K562 (cell line): ENCODE measurements at regions not wholly inside any gene's neighbourhood (a gene's known extent, or its start where the extent isn't known, plus 50 kb on each side); places are given as distances from the start of the nearest gene placed in this dataset.

Source experiments
- ATAC-seq: fragments of 200-7000 bp; cut with Tn5 transposase; 3 replicates; pipeline ENCODE4 v1.9.1; 2020; ENCODE audit warnings: moderate library complexity
- BruUV-seq: library from RNA; stranded (reverse); fragments of 400-500 nt; replicated peaks from 2 replicates; lab custom pipeline; 2021; lab: Mats Ljungman, UMichigan
- CTCF ChIA-PET: fragments of 300-600 bp; formaldehyde crosslinking; extraction: SDS; loops from one replicate; lab custom pipeline; 2021; ENCODE audit warnings: low intra/inter-chr PET ratio; lab: Yijun Ruan, JAX
- POLR2A ChIA-PET: fragments of 300-600, 350-650 bp; sonication (Branson Sonifier 250); formaldehyde crosslinking; extraction: SDS; loops from one replicate; lab custom pipeline; 2021; ENCODE audit warnings: antibody characterized with exemption, inconsistent platforms; lab: Yijun Ruan, JAX
- DNase-seq, 4 experiments: peaks; one replicate each; pipeline versions ENCODE4 v3.0.0 to v3.0.0-alpha.2; 2011 to 2018; ENCODE audit warnings: low spot score in 3 of 4, mixed read lengths in 3 of 4; ENCODE audit errors: extremely low read depth in 1 of 4
- FAIRE-seq: peaks from 2 replicates; lab custom pipeline; 2011; peaks lifted over from hg19 to GRCh38; lab: Jason Lieb, UNC
- H2AFZ ChIP-seq: 2 replicates; pipeline ENCODE4 v1.6.0; 2011; ENCODE audit warnings: low read depth, low read length, control low read depth, inconsistent platforms
- H3K27ac ChIP-seq: fragments of 200-600 bp; 3 replicates; pipeline ENCODE4 v1.8.0; 2011; ENCODE audit warnings: low read depth, mild to moderate bottlenecking, control low read depth, inconsistent platforms, low read length, moderate library complexity, mixed read lengths; ENCODE audit errors: extremely low read depth
- H3K27me3 ChIP-seq, 2 experiments: fragments of 300-600 bp in 1 of 2; 2 replicates in 1 of 2; 3 replicates in 1 of 2; pipeline versions ENCODE4 v1.6.0 to v1.8.0; 2011; ENCODE audit warnings: inconsistent platforms in 2 of 2, low read length in 2 of 2, mild to moderate bottlenecking in 1 of 2, mixed read lengths in 1 of 2, moderate library complexity in 1 of 2; ENCODE audit not compliant: control insufficient read depth in 2 of 2, insufficient read depth in 2 of 2
- H3K36me3 ChIP-seq: fragments of 300-600 bp; 3 replicates; pipeline ENCODE4 v1.8.0; 2011; ENCODE audit warnings: mild to moderate bottlenecking, low read length, inconsistent platforms; ENCODE audit not compliant: control insufficient read depth, insufficient read depth
- H3K4me1 ChIP-seq, 2 experiments: fragments of 200-600 bp in 1 of 2; replicated peaks in 1 of 2; 2 replicates in 1 of 2; 3 replicates in 1 of 2; pipeline versions ENCODE4 v1.5.1 to v1.8.0; 2011; ENCODE audit warnings: inconsistent platforms in 2 of 2, low read length in 2 of 2, mild to moderate bottlenecking in 1 of 2, mixed read lengths in 1 of 2, moderate library complexity in 1 of 2; ENCODE audit not compliant: control insufficient read depth in 2 of 2, insufficient read depth in 2 of 2
- H3K4me2 ChIP-seq: 2 replicates; pipeline ENCODE4 v1.6.1; 2011; ENCODE audit warnings: low read length, control low read depth, inconsistent platforms, mixed read lengths; ENCODE audit not compliant: insufficient read depth
- H3K4me3 ChIP-seq: fragments of 200-600 bp; sonication (generic), shearing (Covaris generic); 2 replicates; pipeline ENCODE4 v1.5.1; 2016; ENCODE audit warnings: control low read depth, inconsistent platforms
- H3K79me2 ChIP-seq: fragments of 200-600 bp; 3 replicates; pipeline ENCODE4 v1.8.0; 2011; ENCODE audit warnings: low read length, inconsistent platforms; ENCODE audit not compliant: control insufficient read depth, insufficient read depth
- H3K9ac ChIP-seq, 2 experiments: 2 replicates each; pipeline versions ENCODE4 v1.6.0 to v1.6.1; 2011; ENCODE audit warnings: low read depth in 2 of 2, low read length in 2 of 2, control low read depth in 1 of 2, inconsistent platforms in 1 of 2, mild to moderate bottlenecking in 1 of 2, mixed read lengths in 1 of 2; ENCODE audit not compliant: insufficient read depth in 1 of 2
- H3K9me1 ChIP-seq: one replicate; pipeline ENCODE4 v1.6.0; 2011; ENCODE audit warnings: inconsistent platforms, mild to moderate bottlenecking, low read length, moderate library complexity; ENCODE audit not compliant: control insufficient read depth, insufficient read depth
- H3K9me3 ChIP-seq: replicated peaks from 2 replicates; pipeline ENCODE4 v1.5.1; 2011; ENCODE audit warnings: low read depth, low read length, inconsistent platforms; ENCODE audit not compliant: control insufficient read depth, insufficient read depth
- H4K20me1 ChIP-seq: replicated peaks from 2 replicates; pipeline ENCODE4 v1.6.1; 2011; ENCODE audit warnings: low read length, inconsistent platforms, mixed read lengths; ENCODE audit not compliant: control insufficient read depth, insufficient read depth
- CREB1 ChIP-seq, 2 experiments: sonication (generic) in 1 of 2; formaldehyde crosslinking in 1 of 2; IDR thresholded peaks; 2 replicates each; pipeline versions ENCODE4 v1.6.1 to v1.8.0; 2012 to 2022; ENCODE audit warnings: inconsistent platforms in 1 of 2, mild to moderate bottlenecking in 1 of 2, missing genetic modification reagents in 1 of 2, moderate library complexity in 1 of 2
- KAT2B ChIP-seq: IDR thresholded peaks from one replicate; pipeline ENCODE4 v1.6.1; 2012; ENCODE audit warnings: low read depth, mild to moderate bottlenecking, control low read depth, inconsistent platforms, low read length, moderate library complexity
- SETDB1 ChIP-seq: IDR thresholded peaks from one replicate; pipeline ENCODE4 v1.6.1; 2012; ENCODE audit warnings: low read length, control low read depth, inconsistent platforms
- SMARCE1 ChIP-seq: fragments of 450-650 bp; IDR thresholded peaks from 2 replicates; pipeline ENCODE4 v1.7.1; 2016; ENCODE audit warnings: mild to moderate bottlenecking
- TAF15 ChIP-seq: fragments of 200-400 bp; formaldehyde crosslinking; IDR thresholded peaks from 2 replicates; pipeline ENCODE4 v1.6.1; 2017; ENCODE audit warnings: mild to moderate bottlenecking, low read depth, low read length, moderate library complexity
- WHSC1 ChIP-seq: IDR thresholded peaks from one replicate; pipeline ENCODE4 v1.6.1; 2012; ENCODE audit warnings: low read length, control low read depth, inconsistent platforms
- ZNF407 ChIP-seq: fragments of 450-650 bp; IDR thresholded peaks from 2 replicates; pipeline ENCODE4 v1.6.1; 2016; ENCODE audit warnings: low read depth
- ZNF449 ChIP-seq: fragments of 250-450 bp; sonication (Bioruptor Pico); IDR thresholded peaks from 2 replicates; pipeline ENCODE4 v1.8.0; 2022; ENCODE audit warnings: moderate library complexity, mild to moderate bottlenecking, inconsistent platforms
- WGBS: fragments of 100-300 bp; shearing (Covaris generic); methylation state at CpG from one replicate; pipeline ENCODE4 v1.1.6; 2016; ENCODE audit warnings: low coverage, mixed read lengths; ENCODE audit not compliant: insufficient coverage; ENCODE audit errors: missing lambda C conversion rate; 5-methylcytosine and 5-hydroxymethylcytosine counted together
- in situ Hi-C: fragments of 300-500 bp; cut with MboI; formaldehyde crosslinking; loops from 4 replicates; pipeline ENCODE4 v1.15.0; 2018; ENCODE audit warnings: inconsistent platforms, mixed read lengths
- intact Hi-C: fragments of 100-400 bp; cut with micrococcal nuclease; formaldehyde crosslinking; loops from 2 replicates; pipeline ENCODE4 v1.14.2; 2022

GRCh38 chr4:178632415-178632814, 1190.2 kb upstream of the AGA start:
- Histone ChIP-seq H3K27ac (no peak overlapping the region), H4K20me1 (no peaks in the 10 kb centered on the region), H2AFZ (no peak overlapping the region), H3K4me3 (no peak overlapping the region), H3K36me3 (no peaks in the 10 kb centered on the region), H3K9me1 (no peaks in the 10 kb centered on the region), H3K27me3 (no peaks in the 10 kb centered on the region), H3K4me1 (no peaks in the 10 kb centered on the region), H3K79me2 (no peaks in the 10 kb centered on the region), H3K9ac (no peak overlapping the region), H3K4me2 (no peak overlapping the region), H3K9me3 (no peaks in the 10 kb centered on the region)
- intact Hi-C loops: no loop called here
- TF ChIP-seq SETDB1 (no peak), CREB1 (IDR thresholded peaks at IDR 0.05) (no peak), CREB1 (CRISPR knock-in tag; IDR thresholded peaks at IDR 0.05) (no peak), ZNF449 (CRISPR knock-in tag) (no peak), SMARCE1 (no peak)
- FAIRE-seq (no peak), DNase-seq (no peak), ATAC-seq (no peak)
- 0% methylated on average over 1 of the region's 1 CpG for WGBS
- BruUV-seq: no TSS peak
- ChIA-PET CTCF (no interaction called here), POLR2A (no interaction called here)
- in situ Hi-C loops: no loop called here

GRCh38 chr4:178633263-178633662, 1191.0 kb upstream of the AGA start:
- H3K9ac ChIP-seq: no peak overlapping the region
- no peaks in the 10 kb centered on the region for H3K79me2 ChIP-seq
- 0% methylated on average over 1 of the region's 1 CpG for WGBS
- DNase-seq (no peak), FAIRE-seq (no peak), ATAC-seq (no peak)
- H3K27ac ChIP-seq: no peak overlapping the region
- H3K4me2 ChIP-seq: no peak overlapping the region
- CTCF ChIA-PET: no interaction called here
- in situ Hi-C loops: no loop called here
- no peak overlapping the region for H2AFZ ChIP-seq
- no peaks in the 10 kb centered on the region for H3K4me1 ChIP-seq
- intact Hi-C loops: no loop called here
- POLR2A ChIA-PET: no interaction called here
- H3K27me3 ChIP-seq: no peaks in the 10 kb centered on the region
- BruUV-seq: no TSS peak
- H4K20me1 ChIP-seq: no peaks in the 10 kb centered on the region
- no peaks in the 10 kb centered on the region for H3K9me1 ChIP-seq
- no peaks in the 10 kb centered on the region for H3K36me3 ChIP-seq
- no peak overlapping the region for H3K4me3 ChIP-seq
- H3K9me3 ChIP-seq: no peaks in the 10 kb centered on the region
- no peak for TF ChIP-seq KAT2B
- no peak for TF ChIP-seq TAF15
- no peak for TF ChIP-seq WHSC1
- no peak for TF ChIP-seq ZNF407
